Astrocyte (in vitro differentiated cells and primary cell): ENCODE measurements at regions not wholly inside any gene's neighbourhood (a gene's known extent, or its start where the extent isn't known, plus 50 kb on each side); places are given as distances from the start of the nearest gene placed in this dataset.

ENCODE experiments used
- DNase-seq: peaks from one replicate; pipeline ENCODE4 v3.0.0-alpha.2; 2010; ENCODE audit warnings: low read depth
- FAIRE-seq: peaks from 2 replicates; lab custom pipeline; 2011; peaks lifted over from hg19 to GRCh38; lab: Jason Lieb, UNC
- H2AFZ ChIP-seq: 2 replicates; pipeline ENCODE4 v1.6.0; 2012; ENCODE audit warnings: low read depth, low read length, inconsistent platforms
- H3K27ac ChIP-seq: 2 replicates; pipeline ENCODE4 v1.5.1; 2011; ENCODE audit warnings: low read depth, low read length, inconsistent platforms
- H3K27me3 ChIP-seq: 2 replicates; pipeline ENCODE4 v1.6.0; 2011; ENCODE audit warnings: low read length, inconsistent platforms; ENCODE audit not compliant: insufficient read depth
- H3K36me3 ChIP-seq: 2 replicates; pipeline ENCODE4 v1.5.1; 2011; ENCODE audit warnings: low read length, inconsistent platforms; ENCODE audit not compliant: insufficient read depth
- H3K4me1 ChIP-seq: 2 replicates; pipeline ENCODE4 v1.5.1; 2011; ENCODE audit warnings: low read length, inconsistent platforms; ENCODE audit not compliant: insufficient read depth
- H3K4me2 ChIP-seq: 2 replicates; pipeline ENCODE4 v1.6.0; 2012; ENCODE audit warnings: low read length, inconsistent platforms
- H3K4me3 ChIP-seq: 2 replicates; pipeline ENCODE4 v1.5.1; 2011; ENCODE audit warnings: low read depth, mild to moderate bottlenecking, low read length, inconsistent platforms; ENCODE audit not compliant: insufficient read depth
- H3K79me2 ChIP-seq: 2 replicates; pipeline ENCODE4 v1.6.0; 2012; ENCODE audit warnings: mild to moderate bottlenecking, low read length, inconsistent platforms; ENCODE audit not compliant: insufficient read depth
- H3K9ac ChIP-seq: 2 replicates; pipeline ENCODE4 v1.6.0; 2012; ENCODE audit warnings: mild to moderate bottlenecking, low read length, inconsistent platforms
- H3K9me3 ChIP-seq: 2 replicates; pipeline ENCODE4 v1.5.1; 2012; ENCODE audit warnings: low read depth, mild to moderate bottlenecking, low read length, inconsistent platforms; ENCODE audit not compliant: insufficient read depth
- H4K20me1 ChIP-seq: 2 replicates; pipeline ENCODE4 v1.6.0; 2012; ENCODE audit warnings: low read length, inconsistent platforms; ENCODE audit not compliant: insufficient read depth
- H3K27ac Mint-ChIP-seq: one replicate; pipeline ENCODE4 v1.8.0; 2021; ENCODE audit warnings: mild to moderate bottlenecking, mixed read lengths; ENCODE audit not compliant: unreplicated experiment
- H3K27me3 Mint-ChIP-seq: one replicate; pipeline ENCODE4 v1.8.0; 2021; ENCODE audit warnings: low read depth, mixed read lengths; ENCODE audit not compliant: unreplicated experiment
- H3K36me3 Mint-ChIP-seq: one replicate; pipeline ENCODE4 v1.8.0; 2021; ENCODE audit warnings: low read depth, mixed read lengths; ENCODE audit not compliant: unreplicated experiment
- H3K4me1 Mint-ChIP-seq: one replicate; pipeline ENCODE4 v1.8.0; 2021; ENCODE audit warnings: low read depth, mixed read lengths; ENCODE audit not compliant: unreplicated experiment
- H3K4me3 Mint-ChIP-seq: one replicate; pipeline ENCODE4 v1.8.0; 2021; ENCODE audit warnings: mild to moderate bottlenecking, moderate library complexity, mixed read lengths; ENCODE audit not compliant: unreplicated experiment
- H3K9me3 Mint-ChIP-seq: one replicate; pipeline ENCODE4 v1.8.0; 2021; ENCODE audit warnings: mild to moderate bottlenecking, mixed read lengths; ENCODE audit not compliant: unreplicated experiment
- CTCF ChIP-seq: IDR thresholded peaks from 2 replicates; pipeline ENCODE4 v1.5.1; 2011; ENCODE audit warnings: low read depth, mild to moderate bottlenecking, inconsistent platforms, low read length, moderate library complexity; ENCODE audit not compliant: insufficient read depth
- EZH2 ChIP-seq: IDR thresholded peaks from 2 replicates; pipeline ENCODE4 v1.6.1; 2012; ENCODE audit warnings: mild to moderate bottlenecking, low read length, inconsistent platforms; ENCODE audit not compliant: insufficient read depth

GRCh38 chr2:136055929-136056688 lies 61.8 kb downstream of the CXCR4 start:
- Histone ChIP-seq H3K4me1 (no peaks in the 10 kb centered on the region), H2AFZ (no peak overlapping the region), H3K4me2 (no peak overlapping the region), H3K9ac (no peak overlapping the region), H3K27me3 (no peaks in the 10 kb centered on the region), H3K36me3 (no peaks in the 10 kb centered on the region), H3K79me2 (no peaks in the 10 kb centered on the region), H4K20me1 (no peaks in the 10 kb centered on the region), H3K27ac (no peak overlapping the region), H3K4me3 (no peak overlapping the region), H3K9me3 (no peaks in the 10 kb centered on the region)
- Mint-ChIP-seq H3K9me3 (peaks cover 4% of the 10 kb centered on the region), H3K27ac (no peak overlapping the region), H3K36me3 (no peaks in the 10 kb centered on the region), H3K4me1 (peaks cover 3% of the 10 kb centered on the region), H3K4me3 (no peak overlapping the region), H3K27me3 (no peaks in the 10 kb centered on the region)
- TF ChIP-seq EZH2 (no peak), CTCF (no peak)
- no peak for DNase-seq
- no peak for FAIRE-seq

DNA sequence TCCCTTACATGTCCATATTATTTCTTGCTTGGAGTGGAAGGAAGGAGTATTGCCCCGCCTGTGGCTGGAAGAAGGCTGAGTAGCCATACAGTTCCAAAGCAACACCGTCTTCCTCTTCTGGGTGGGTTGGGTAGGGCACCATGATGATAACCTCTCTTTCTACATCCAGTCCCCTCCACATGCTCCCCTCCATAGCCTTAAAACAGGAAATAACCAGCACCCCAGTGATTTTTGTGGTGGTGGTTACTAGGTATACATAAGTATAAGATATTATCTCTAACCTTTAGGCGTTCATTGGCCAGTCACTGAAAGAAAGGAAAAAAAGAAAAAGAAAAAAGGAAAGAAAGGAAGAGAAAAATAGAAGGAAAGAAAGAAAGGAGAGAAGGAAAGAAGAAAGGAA lies 63.1 kb downstream of the CXCR4 start:
- Histone ChIP-seq H3K4me3 (no peak overlapping the region), H3K36me3 (no peaks in the 10 kb centered on the region), H3K4me1 (no peaks in the 10 kb centered on the region), H2AFZ (no peak overlapping the region), H3K27ac (no peak overlapping the region), H3K9me3 (no peaks in the 10 kb centered on the region), H3K27me3 (no peaks in the 10 kb centered on the region), H3K9ac (no peak overlapping the region), H4K20me1 (no peaks in the 10 kb centered on the region), H3K4me2 (no peak overlapping the region), H3K79me2 (no peaks in the 10 kb centered on the region)
- Mint-ChIP-seq H3K27me3 (no peaks in the 10 kb centered on the region), H3K4me1 (peaks cover 1% of the 10 kb centered on the region), H3K9me3 (peaks cover 4% of the 10 kb centered on the region), H3K27ac (no peak overlapping the region), H3K4me3 (no peak overlapping the region), H3K36me3 (no peaks in the 10 kb centered on the region)
- TF ChIP-seq EZH2 (no peak), CTCF (no peak)
- FAIRE-seq (no peak), DNase-seq (no peak)
